Testis (tissue), 2 donors: ENCODE measurements at regions not wholly inside any gene's neighbourhood (a gene's known extent, or its start where the extent isn't known, plus 50 kb on each side); places are given as distances from the start of the nearest gene placed in this dataset.

Experiments used
- DNase-seq: peaks from one replicate; pipeline ENCODE4 v3.0.0-alpha.2; 2019
- H3K27ac ChIP-seq, 2 donors: fragments of 200-600 bp; sonication (generic); one replicate each; pipeline ENCODE4 v1.5.1; 2019
- H3K27me3 ChIP-seq: fragments of 200-600 bp; sonication (generic); one replicate; pipeline ENCODE4 v1.5.1; 2019
- H3K36me3 ChIP-seq: fragments of 200-600 bp; sonication (generic); one replicate; pipeline ENCODE4 v1.5.1; 2017; ENCODE audit warnings: low read depth; ENCODE audit errors: missing control alignments
- H3K4me1 ChIP-seq: fragments of 200-600 bp; sonication (generic); one replicate; pipeline ENCODE4 v1.5.1; 2019
- H3K4me3 ChIP-seq, 2 donors: fragments of 200-600 bp; sonication (generic); one replicate each; pipeline ENCODE4 v1.5.1; 2017 to 2019
- H3K9me3 ChIP-seq: fragments of 200-600 bp; sonication (generic); one replicate; pipeline ENCODE4 v1.5.1; 2017
- CTCF ChIP-seq, 3 experiments: fragments of 450-650 bp in 2 of 3; fragments of 200-600 bp in 1 of 3; sonication (generic) in 1 of 3; IDR thresholded peaks; one replicate each; pipeline ENCODE4 v1.5.1; 2016 to 2019; ENCODE audit warnings: antibody characterized with exemption in 3 of 3, mild to moderate bottlenecking in 2 of 3, moderate library complexity in 1 of 3
- POLR2A ChIP-seq: fragments of 450-650 bp; IDR thresholded peaks from one replicate; pipeline ENCODE4 v1.6.1; 2017; ENCODE audit warnings: antibody characterized with exemption, mild to moderate bottlenecking, moderate library complexity
- WGBS, 2 donors: methylation state at CpG; one replicate each; pipeline ENCODE4 v1.1.5; 2018; 5-methylcytosine and 5-hydroxymethylcytosine counted together
- intact Hi-C: fragments of 100-400 bp; cut with DNase I; formaldehyde crosslinking; loops from one replicate; pipeline ENCODE4 v1.15.1; 2023; ENCODE audit warnings: low total_unique reads

- H3K27ac ChIP-seq = no peak overlapping the region
- no peaks in the 10 kb centered on the region for H3K4me1 ChIP-seq
- H3K9me3 ChIP-seq = no peaks in the 10 kb centered on the region
- intact Hi-C loops = no loop called here
- H3K4me3 ChIP-seq = no peak overlapping the region
- 76 to 84% methylated on average over 2 of the region's 2 CpGs for WGBS, 2 donors
- no peaks in the 10 kb centered on the region for H3K36me3 ChIP-seq
- TF ChIP-seq POLR2A (no peak), CTCF (IDR thresholded peaks at IDR 0.05) (no peak)
- DNase-seq = no peak
- H3K27me3 ChIP-seq = no peaks in the 10 kb centered on the region
Observed at GRCh38 chr13:80227645-80228044, 113.3 kb downstream of the SPRY2 start.

GRCh38 chr13:80226645-80227044 lies 114.3 kb downstream of the SPRY2 start:
- Histone ChIP-seq H3K9me3 (no peaks in the 10 kb centered on the region), H3K4me3 (no peak overlapping the region), H3K27ac (no peak overlapping the region), H3K4me1 (no peaks in the 10 kb centered on the region), H3K36me3 (no peaks in the 10 kb centered on the region), H3K27me3 (no peaks in the 10 kb centered on the region)
- DNase-seq = no peak
- TF ChIP-seq CTCF (IDR thresholded peaks at IDR 0.05) (no peak), POLR2A (no peak)
- intact Hi-C loops = no loop called here
- 79 to 86% methylated on average over 2 of the region's 2 CpGs for WGBS, 2 donors

DNA sequence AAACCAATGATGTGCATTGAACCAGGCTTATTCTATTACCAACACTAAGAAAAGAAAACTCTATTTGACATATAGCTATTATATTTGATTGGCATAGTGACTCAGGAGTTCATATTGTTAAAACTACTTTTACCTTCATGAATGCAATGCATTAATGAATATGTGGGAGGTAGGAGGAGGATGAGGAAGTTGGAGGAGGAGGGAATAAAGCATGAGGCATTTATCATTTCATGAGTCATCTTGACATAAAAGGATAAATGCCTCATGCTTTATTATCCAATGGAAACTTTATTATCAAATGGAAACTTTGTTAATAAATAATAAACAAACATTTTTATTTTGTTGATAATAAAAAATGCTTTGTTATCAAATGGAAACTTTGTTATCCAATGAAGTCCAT lies 116.5 kb downstream of the SPRY2 start:
- intact Hi-C loops = no loop called here
- no peaks in the 10 kb centered on the region for H3K9me3 ChIP-seq
- H3K27me3 ChIP-seq = no peaks in the 10 kb centered on the region
- no peak overlapping the region for H3K4me3 ChIP-seq
- H3K4me1 ChIP-seq = no peaks in the 10 kb centered on the region
- H3K36me3 ChIP-seq = no peaks in the 10 kb centered on the region
- DNase-seq = no peak
- TF ChIP-seq CTCF (IDR thresholded peaks at IDR 0.05) (no peak), POLR2A (no peak)
- no peak overlapping the region for H3K27ac ChIP-seq

GRCh38 chr13:80217614-80218456 lies 123.1 kb downstream of the SPRY2 start:
- TF ChIP-seq CTCF (IDR thresholded peaks at IDR 0.05) (no peak), POLR2A (no peak)
- H3K9me3 ChIP-seq = no peaks in the 10 kb centered on the region
- intact Hi-C loops = no loop called here
- 65 to 89% methylated on average over 7 of the region's 7 CpGs for WGBS, 2 donors
- no peak overlapping the region for H3K27ac ChIP-seq
- no peaks in the 10 kb centered on the region for H3K4me1 ChIP-seq
- DNase-seq = no peak
- no peaks in the 10 kb centered on the region for H3K36me3 ChIP-seq
- H3K27me3 ChIP-seq = no peaks in the 10 kb centered on the region
- H3K4me3 ChIP-seq = no peak overlapping the region

DNA sequence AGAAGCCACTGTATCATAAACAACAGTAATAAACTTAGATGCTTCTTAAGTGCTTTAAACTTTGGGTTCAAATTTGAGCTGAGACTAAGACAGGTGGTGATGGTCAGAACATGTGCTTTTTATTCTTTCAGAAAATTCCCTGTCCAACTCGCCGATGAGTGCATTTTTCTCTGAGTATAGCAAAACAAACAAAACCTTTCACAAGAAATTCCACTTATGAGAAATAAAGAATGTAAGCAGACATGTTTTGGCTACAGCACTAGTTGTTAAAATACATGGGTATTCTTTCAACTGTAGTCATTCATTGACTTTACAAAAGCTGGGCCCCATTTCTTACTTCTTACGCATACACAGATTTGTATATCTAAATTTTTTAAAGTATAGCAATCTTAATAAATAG lies 125.6 kb downstream of the SPRY2 start:
- intact Hi-C loops = no loop called here
- H3K27me3 ChIP-seq = no peaks in the 10 kb centered on the region
- no peak for DNase-seq
- TF ChIP-seq POLR2A (no peak), CTCF (IDR thresholded peaks at IDR 0.05) (no peak)
- H3K4me1 ChIP-seq = no peaks in the 10 kb centered on the region
- no peak overlapping the region for H3K27ac ChIP-seq
- H3K4me3 ChIP-seq = no peak overlapping the region
- 51 to 65% methylated on average over 3 of the region's 3 CpGs for WGBS, 2 donors
- H3K36me3 ChIP-seq = no peaks in the 10 kb centered on the region
- no peaks in the 10 kb centered on the region for H3K9me3 ChIP-seq
